Kidney tubule cell (primary cell): ENCODE measurements at regions not wholly inside any gene's neighbourhood (a gene's known extent, or its start where the extent isn't known, plus 50 kb on each side); places are given as distances from the start of the nearest gene placed in this dataset.

Experiments used
- DNase-seq: peaks from one replicate; pipeline ENCODE4 v3.0.0-alpha.2; 2018; ENCODE audit warnings: low spot score

GRCh38 chr14:99100497-99101270, 171.3 kb downstream of the BCL11B start:
- no peak for DNase-seq

- DNase-seq = no peak
Observed at GRCh38 chr14:99101855-99102461, 170.0 kb downstream of the BCL11B start.

- DNase-seq = no peak
Observed at GRCh38 chr14:99116741-99117295, 155.2 kb downstream of the BCL11B start.

- DNase-seq = no peak
Observed at GRCh38 chr14:99117671-99118045, 154.3 kb downstream of the BCL11B start.

GRCh38 chr14:99118046-99118721, 153.8 kb downstream of the BCL11B start:
- no peak for DNase-seq

- DNase-seq = no peak
Observed at GRCh38 chr14:99118946-99119345, 153.1 kb downstream of the BCL11B start.
